Hepatic stellate cell (primary cell): ENCODE measurements at regions not wholly inside any gene's neighbourhood (a gene's known extent, or its start where the extent isn't known, plus 50 kb on each side); places are given as distances from the start of the nearest gene placed in this dataset.

Experiments used
- DNase-seq: peaks from one replicate; pipeline ENCODE4 v3.0.0; 2011; ENCODE audit warnings: low spot score

GRCh38 chr6:138550346-138550767 is 51.1 kb upstream of the NHSL1 start:
- DNase-seq = no peak

DNA sequence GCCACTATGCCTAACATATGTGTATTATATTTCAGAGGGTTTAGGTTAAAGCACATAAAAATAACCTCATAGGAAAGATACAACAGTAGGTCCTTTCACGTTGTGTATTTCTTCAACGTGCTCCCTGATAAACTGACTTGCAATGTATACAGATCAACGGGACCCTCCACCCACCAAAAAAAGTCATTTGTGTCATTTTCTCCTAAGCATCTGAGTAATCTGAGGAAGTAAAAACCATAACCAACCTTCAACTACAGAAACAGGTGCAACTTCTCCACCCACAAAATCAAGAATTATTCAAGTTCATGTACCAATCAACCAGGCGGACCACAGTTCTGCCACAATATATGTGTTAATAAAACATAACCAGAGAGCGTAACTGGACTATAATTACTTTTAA is 54.9 kb upstream of the NHSL1 start:
- DNase-seq = no peak

- DNase-seq = no peak
These were observed 56.2 kb upstream of the NHSL1 start for GRCh38 chr6:138555421-138555988.

- DNase-seq = no peak
These were observed 57.9 kb upstream of the NHSL1 start for GRCh38 chr6:138557147-138557546.

DNA sequence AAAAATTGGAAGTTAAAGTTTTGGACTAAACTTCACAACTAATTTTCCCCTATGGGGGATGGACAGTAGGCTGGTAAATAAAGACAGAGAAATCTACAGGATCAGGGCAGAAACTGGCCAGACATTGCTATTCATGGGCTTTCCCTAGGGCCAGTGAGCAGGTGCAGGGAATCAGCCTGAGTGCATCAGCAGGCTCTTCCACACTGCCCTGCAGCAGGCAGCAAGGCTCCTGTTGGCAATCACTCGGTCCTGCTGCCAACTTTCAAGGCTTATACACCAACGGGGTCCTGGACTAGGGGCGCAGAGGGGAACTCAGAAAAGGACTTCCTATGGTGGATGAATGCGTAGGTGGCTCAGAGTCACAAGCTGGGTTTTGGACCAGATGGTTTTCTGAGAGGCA is 59.8 kb upstream of the NHSL1 start:
- DNase-seq = no peak

- DNase-seq = no peak
These were observed 61.0 kb upstream of the NHSL1 start for GRCh38 chr6:138560130-138560860.

DNA sequence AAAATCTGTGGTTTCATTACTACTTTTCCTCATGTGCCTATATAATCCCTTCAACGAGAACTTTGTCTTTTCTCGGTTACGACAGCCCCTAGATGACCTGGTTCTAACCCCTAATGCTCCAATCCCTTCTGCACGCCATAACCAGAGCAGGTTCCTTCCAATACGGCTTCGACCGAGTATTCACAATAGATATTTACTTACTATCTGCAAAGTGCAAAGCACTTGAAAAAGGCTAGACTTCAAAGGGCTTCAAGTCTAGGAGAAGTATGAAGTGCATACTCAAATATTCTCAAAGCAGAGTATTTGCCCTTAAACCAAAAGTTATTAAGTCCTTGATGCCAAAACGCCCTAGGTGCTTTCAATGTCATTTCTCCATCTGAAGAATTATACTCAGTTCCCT is 63.4 kb upstream of the NHSL1 start:
- DNase-seq = no peak

DNA sequence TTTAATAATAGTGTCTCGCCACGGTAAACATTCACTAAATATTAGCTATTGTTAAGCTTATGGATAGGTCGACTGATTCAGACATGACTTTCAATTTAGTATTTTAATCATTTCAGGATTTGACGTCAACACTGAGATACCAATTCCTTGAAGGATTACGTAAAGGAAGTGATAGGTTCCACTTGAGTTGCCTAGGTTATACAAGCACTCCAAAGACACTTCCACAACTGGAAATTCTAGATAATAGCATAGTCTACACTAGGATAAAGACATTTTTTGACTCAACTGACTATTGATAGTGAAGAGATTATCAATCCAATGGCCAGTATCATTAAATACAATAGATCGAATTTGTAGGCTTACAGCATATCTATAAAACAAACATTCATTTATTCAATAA is 63.9 kb upstream of the NHSL1 start:
- DNase-seq = no peak

GRCh38 chr6:138563650-138564049 is 64.4 kb upstream of the NHSL1 start:
- DNase-seq = no peak

DNA sequence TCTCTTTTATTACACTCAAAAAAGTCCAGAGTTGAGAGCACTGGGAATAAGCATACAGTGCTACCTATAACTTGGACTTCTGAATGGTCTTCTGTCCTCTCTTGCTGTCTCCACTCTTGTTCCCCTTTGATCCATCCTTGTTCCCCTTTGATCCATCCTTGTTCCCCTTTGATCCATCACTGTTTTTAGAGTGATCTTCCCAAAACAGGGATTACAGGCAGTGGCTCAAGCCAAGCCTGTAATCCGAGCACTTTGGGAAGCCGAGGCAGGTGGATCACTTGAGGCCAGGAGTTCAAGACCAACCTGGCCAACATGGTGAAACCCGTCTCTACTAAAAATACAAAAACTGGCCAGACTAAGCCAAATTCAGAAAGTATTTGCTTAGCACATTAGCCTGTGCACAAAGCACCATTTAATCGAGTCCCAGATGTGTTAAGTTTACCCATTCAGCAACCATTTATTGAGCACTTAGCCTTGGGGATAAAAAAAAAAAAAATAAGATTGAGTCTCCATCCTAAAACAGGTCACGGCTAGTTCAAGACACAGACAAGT is 65.0 kb upstream of the NHSL1 start:
- no peak for DNase-seq

GRCh38 chr6:138567052-138567451 is 67.8 kb upstream of the NHSL1 start:
- DNase-seq = no peak

GRCh38 chr6:138568997-138569396 is 69.7 kb upstream of the NHSL1 start:
- DNase-seq = no peak

DNA sequence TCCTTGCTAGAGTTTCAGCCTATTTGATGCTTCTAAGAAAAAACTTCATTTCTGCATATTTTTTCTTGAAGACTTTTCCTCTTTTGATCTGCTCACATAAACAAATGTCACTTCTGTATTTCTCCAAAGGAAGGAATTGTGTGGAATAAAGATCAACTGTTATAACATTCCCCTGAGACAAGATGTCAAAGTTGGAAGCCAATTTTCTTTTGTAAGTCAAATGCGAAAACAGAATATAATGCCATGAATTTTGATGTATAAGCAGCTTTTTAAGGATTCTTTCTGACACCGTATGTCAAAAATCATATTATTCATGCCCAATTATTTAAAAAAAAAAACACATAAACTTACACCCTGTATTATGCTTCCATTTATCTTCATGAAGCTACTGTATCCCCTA is 70.3 kb upstream of the NHSL1 start:
- no peak for DNase-seq

- no peak for DNase-seq
These were observed 70.9 kb upstream of the NHSL1 start for GRCh38 chr6:138569970-138570724.

DNA sequence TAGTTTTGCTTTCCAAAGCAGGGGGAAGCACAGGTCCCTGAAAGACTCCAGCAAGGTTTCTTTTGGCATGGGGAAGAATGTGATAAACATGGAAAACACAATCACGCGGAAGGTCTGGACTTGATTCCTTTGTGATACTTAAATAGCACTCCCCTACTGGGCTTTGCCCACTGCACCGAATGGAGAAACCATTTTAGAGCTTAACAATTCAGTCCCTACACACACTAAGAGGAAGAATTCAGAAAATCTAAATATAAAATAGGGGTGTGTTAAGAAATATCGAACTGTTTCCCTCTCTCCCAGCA is 71.4 kb upstream of the NHSL1 start:
- DNase-seq = no peak

- DNase-seq = no peak
These were observed 71.9 kb upstream of the NHSL1 start for GRCh38 chr6:138571181-138571580.

DNA sequence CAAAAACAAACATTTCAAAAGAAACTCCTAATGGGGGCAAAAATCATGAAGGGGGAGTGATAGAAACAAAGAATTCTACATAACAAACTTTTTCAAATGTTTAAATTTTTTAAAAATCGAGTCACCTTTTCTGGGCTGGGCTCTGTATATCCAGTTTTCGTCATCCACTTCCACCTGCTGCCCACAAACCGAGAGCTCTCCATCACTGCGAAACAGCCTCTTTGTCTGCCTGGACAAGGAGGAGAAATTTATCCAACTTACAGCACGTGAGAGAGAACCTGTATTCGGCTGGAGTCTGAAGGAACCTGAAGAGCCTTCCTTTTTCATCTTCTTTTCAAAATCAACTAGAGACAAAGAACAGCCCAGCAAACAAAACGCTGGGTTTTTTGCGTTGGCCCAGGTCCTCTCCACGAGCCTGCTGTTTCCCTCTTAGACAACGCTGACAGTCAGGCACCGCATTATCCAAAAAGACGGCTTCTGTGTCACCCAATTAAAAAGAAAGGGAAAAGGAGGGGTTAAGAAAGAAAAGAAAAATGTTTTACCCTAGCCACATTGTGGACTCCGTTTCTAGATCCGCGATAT is 72.4 kb upstream of the NHSL1 start:
- no peak for DNase-seq

DNA sequence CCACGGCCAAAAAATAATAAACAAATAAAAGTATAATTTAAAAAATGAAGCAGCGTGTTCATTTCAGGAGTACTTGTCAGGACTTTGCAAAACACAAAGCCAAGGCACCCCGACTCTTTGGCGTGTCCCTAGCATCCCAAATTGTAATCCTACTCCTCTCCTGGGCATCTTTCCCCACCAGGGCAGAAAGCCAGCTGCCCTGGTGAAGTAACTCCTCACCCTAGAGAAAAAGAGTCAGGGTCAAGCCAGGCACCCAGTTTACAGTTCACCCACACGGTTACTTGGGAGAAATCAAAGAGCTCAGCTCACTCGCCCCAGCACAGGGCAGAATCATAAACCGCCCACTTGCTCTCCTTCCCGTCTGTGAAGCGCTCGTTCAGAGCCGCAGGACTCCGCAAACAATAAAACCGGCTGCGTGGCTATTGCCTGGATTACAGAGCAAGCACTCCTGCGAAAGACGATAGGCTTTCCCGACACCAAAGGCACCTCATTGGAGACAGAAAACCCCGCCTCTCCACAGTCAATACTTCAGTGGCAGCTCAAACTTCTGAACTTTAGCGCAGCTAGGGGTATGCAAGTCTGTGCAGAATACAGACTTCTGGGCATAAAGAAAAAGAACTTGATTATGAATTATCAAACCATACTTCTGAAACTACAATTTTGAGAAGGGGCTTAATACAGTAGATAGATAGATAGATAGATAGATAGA is 73.0 kb upstream of the NHSL1 start:
- DNase-seq = peak; percentile 57

GRCh38 chr6:138572885-138573284 is 73.6 kb upstream of the NHSL1 start:
- no peak for DNase-seq

- no peak for DNase-seq
These were observed 76.0 kb upstream of the NHSL1 start for GRCh38 chr6:138575257-138575656.

DNA sequence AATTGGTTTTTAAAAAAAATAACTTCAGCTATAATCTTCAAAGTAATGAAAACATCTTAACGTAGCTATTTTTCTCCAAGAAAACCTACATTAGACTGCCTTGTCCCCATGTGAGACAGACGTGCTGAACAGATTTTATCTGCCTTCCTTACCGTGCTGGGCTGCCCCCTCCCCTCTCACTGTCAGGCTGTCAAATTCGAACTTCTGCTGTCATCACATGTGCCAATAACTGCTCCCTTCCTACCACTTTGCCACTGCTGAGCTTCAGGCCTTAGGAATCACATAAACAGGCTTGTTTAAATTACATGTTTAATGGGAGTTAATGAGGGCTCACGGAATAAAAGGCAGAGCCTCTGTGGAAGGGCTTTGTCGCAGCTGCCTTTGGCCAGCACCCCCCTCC is 77.0 kb upstream of the NHSL1 start:
- DNase-seq = no peak
